ENCODE measurements at regions not wholly inside any gene's neighbourhood (a gene's known extent, or its start where the extent isn't known, plus 50 kb on each side); places are given as distances from the start of the nearest gene placed in this dataset.

- TF ChIP-seq CTCF (conservative IDR thresholded peaks at IDR 0.05; ENCODE audit: low read length) (no peak), EZH2phosphoT487 (IDR thresholded peaks at IDR 0.05; ENCODE audit: borderline replicate concordance) (no peak)
Measured at GRCh38 chr2:16363581-16363980, 302.1 kb downstream of the CYRIA start.
